Ovary (tissue), 3 donors: ENCODE measurements at regions not wholly inside any gene's neighbourhood (a gene's known extent, or its start where the extent isn't known, plus 50 kb on each side); places are given as distances from the start of the nearest gene placed in this dataset.

Experiments used
- CTCF ChIP-seq, 3 donors: fragments of 450-650 bp in 2 of 3; fragments of 200-600 bp in 1 of 3; IDR thresholded peaks; one replicate each; pipeline versions ENCODE4 v1.5.1 to v1.8.0; 2016 to 2022; ENCODE audit warnings: antibody characterized with exemption in 3 of 3, mild to moderate bottlenecking in 1 of 3
- POLR2A ChIP-seq: fragments of 450-650 bp; IDR thresholded peaks from one replicate; pipeline ENCODE4 v1.6.1; 2017; ENCODE audit warnings: antibody characterized with exemption, mild to moderate bottlenecking, moderate library complexity
- donor health status: DM: no; HTN: no; CAD: no.

DNA sequence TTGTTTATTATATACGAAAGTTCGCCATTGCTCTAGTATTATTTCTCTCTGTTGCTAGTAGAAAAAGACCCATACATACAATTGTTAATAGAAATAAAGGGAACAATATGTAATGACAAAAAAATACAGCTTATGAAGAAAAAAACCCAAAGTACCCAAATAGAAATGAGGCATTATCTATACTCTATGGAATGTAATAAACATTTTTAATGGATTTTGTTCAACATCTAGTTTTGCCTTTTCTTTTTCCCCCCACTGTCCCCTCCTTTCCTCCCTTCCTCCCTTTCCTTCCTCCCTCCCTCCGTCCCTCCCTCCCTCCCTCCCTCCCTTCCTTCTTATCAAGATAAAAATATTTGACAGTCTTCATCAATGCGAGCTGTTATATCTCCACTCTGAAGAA is 81.5 kb upstream of the NEK7 start:
- TF ChIP-seq POLR2A: no peak
- TF ChIP-seq CTCF (IDR thresholded peaks at IDR 0.05): no peak
